Epithelial cell of esophagus (primary cell): ENCODE measurements at regions not wholly inside any gene's neighbourhood (a gene's known extent, or its start where the extent isn't known, plus 50 kb on each side); places are given as distances from the start of the nearest gene placed in this dataset.

Source experiments
- DNase-seq: peaks from one replicate; pipeline ENCODE4 v3.0.0; 2010; ENCODE audit warnings: low read depth
- H3K4me3 ChIP-seq: 2 replicates; pipeline ENCODE4 v1.5.1; 2011; ENCODE audit warnings: mild to moderate bottlenecking, low read length, control low read depth
- TF ChIP-seq, protein P1 (sequence below): IDR thresholded peaks from 2 replicates; pipeline ENCODE4 v1.5.1; 2011; ENCODE audit warnings: low read depth, mild to moderate bottlenecking, low read length, control low read depth, inconsistent platforms; ENCODE audit not compliant: insufficient read depth; ENCODE audit errors: missing control alignments

DNA sequence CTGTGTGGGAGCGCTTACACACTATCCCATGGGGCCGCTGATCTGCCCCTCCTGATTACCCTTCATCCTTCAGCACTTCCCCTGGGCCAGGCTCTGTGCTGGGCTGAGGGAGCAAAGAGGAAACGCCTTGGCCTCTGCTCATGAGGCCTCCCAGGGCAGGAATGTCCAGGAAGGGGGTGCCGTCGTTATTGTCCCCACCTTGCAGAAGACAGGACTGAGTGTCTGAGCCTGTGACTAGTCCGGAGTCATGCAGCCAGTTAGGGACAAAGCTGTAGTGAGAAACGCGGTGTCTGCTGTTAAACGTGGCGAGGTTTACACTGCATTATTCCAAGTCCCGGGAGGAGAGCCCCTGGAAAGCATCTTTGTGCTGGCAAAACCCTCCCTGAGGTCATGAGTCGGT, 160.0 kb downstream of the TRIM29 start:
- no peak for DNase-seq
- TF ChIP-seq, protein P1, sequence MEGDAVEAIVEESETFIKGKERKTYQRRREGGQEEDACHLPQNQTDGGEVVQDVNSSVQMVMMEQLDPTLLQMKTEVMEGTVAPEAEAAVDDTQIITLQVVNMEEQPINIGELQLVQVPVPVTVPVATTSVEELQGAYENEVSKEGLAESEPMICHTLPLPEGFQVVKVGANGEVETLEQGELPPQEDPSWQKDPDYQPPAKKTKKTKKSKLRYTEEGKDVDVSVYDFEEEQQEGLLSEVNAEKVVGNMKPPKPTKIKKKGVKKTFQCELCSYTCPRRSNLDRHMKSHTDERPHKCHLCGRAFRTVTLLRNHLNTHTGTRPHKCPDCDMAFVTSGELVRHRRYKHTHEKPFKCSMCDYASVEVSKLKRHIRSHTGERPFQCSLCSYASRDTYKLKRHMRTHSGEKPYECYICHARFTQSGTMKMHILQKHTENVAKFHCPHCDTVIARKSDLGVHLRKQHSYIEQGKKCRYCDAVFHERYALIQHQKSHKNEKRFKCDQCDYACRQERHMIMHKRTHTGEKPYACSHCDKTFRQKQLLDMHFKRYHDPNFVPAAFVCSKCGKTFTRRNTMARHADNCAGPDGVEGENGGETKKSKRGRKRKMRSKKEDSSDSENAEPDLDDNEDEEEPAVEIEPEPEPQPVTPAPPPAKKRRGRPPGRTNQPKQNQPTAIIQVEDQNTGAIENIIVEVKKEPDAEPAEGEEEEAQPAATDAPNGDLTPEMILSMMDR: no peak

DNA sequence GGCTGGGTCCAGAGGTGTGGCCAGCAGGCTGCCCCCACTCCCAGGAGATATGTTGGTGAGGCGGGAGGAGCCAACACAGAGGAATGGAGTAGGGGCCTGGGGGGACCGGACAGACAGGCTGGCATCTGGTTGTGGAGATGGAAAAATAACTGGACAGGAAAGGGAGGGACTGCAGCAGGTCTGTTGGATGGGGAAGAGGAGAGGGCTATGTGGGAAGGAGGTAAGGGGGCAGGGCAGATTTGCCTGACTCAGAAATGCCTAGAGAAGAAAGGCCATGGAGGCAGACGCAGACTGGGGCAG, 160.4 kb downstream of the TRIM29 start:
- no peak overlapping the region for H3K4me3 ChIP-seq
- TF ChIP-seq, protein P1: no peak
- DNase-seq: no peak

More for the DNA sequence above, 160.0 kb downstream of the TRIM29 start:
- H3K4me3 ChIP-seq: no peak overlapping the region

DNA sequence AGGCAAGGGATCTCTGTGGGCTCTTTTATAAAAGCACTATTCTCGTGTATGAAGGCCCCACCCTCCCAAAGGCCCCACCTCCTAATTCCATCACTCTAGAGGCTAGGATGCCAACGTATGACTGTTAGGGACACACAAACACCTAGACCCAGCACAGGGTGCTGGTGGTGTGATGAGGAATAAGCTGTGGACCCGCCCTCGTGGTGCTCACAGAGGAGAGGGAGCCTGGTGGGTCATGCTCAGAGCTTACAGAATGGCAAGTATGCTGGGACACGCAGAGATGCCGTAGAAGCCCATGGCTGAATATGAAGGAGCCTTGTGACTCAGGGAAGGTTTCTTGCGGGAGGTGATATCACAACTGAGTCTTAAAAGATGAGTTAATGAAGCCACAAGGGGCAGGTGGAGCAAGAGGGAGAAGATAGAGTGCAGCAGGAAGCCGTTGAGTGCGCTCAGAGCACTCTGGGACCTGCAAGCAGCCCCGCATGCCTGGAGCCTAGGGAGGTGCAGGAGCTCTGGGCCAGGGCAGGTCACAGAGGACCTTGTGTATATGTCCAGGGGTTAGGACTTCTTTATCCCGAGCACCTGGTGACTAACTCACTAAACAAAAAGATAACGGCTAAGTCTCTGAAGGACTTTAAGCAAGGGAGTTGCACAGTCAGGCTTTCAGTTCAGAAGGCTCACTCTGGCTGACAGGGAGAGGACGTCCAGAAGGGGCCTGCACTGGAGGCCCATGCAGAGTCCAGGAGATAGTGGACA, 160.9 kb downstream of the TRIM29 start:
- no peak for DNase-seq
- no peak overlapping the region for H3K4me3 ChIP-seq
- TF ChIP-seq, protein P1: no peak

DNA sequence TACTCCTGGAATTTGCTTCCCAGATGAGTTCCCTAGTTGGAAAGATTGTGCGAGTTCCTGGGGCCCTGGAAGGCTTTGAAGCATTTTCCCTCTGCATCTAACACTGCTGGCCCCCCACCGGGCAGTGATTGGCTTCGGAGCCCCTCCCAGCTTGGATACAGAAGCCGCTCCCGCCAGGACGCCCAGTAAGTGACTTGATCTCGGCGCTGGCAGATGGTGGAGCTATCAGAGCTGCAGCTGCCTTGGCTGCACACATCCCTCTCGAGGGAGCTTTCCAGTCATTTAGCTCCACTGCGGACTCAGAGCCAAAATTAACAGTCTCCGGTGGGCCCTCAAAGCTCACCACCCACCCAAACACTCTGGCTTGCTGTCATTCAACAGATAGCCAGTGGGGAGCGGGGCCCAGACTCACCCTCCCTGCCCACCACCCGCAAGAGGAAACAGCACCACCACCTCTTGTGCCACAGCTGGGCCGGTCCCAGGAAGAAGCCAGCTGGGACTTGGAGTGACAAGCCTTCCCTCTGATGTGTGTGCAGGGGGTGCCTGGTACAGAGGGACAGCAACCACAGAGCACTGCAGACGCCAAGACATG, 162.3 kb downstream of the TRIM29 start:
- no peak for DNase-seq
- no peak overlapping the region for H3K4me3 ChIP-seq
- TF ChIP-seq, protein P1: no peak

DNA sequence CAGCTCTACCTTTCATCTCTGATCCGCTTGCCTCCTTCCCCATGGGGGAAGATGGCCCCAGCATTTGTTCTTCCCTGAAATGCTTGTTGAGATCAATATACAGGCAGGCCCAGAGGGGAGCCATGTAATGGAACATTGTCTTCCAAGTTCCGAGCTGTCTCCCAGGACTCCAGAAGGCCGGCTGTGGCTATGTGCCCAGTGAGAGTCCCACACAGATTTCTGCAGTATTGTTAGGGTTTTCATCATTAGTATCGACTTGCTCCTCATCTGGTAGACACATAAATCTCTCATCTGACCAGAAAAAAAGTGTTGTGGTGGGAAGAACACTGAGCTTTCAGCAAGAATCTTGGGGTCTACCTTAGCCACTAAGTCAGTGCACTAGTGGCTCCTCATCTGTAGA, 163.4 kb downstream of the TRIM29 start:
- H3K4me3 ChIP-seq: no peak overlapping the region
- TF ChIP-seq, protein P1: no peak
- no peak for DNase-seq

DNA sequence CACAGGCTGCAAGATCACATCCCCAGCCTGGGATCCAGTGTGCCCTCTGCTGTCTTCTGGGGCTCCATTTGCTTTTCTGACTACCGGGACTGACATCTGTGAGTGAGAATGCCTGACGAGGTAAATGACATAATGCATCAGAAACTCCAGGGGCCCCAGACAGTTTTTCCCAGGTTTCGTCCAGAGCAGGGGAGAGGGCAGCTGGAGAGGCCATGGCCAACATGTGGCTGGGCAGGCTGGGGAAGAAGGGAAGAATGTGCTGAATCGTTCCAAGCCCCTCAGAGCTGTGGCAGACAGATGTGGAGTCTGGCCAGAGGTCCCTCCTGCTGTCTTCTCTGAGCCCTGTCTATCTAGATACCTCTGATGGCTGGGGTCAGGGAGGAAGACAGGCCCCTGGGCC, 163.9 kb downstream of the TRIM29 start:
- TF ChIP-seq, protein P1: no peak
- no peak overlapping the region for H3K4me3 ChIP-seq
- no peak for DNase-seq

DNA sequence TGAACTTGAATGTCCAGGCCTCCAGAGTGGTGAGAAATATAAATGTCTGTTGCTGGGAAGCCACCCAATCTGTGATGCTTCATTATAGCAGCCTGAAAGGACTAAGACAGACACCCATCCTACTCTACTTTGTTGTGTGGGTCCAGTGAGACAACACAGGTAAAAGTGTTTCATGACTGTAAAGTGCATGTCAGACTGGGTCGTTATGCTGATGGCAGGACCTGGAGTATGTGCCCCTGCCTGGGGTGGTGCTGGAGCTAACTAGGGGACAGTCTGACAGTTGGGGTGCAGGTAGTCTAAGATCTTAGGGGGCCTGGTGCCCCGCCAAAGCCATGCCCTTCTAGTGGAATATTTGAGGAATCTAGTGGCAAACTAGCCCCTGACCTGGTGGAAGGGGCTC, 165.6 kb downstream of the TRIM29 start:
- no peak overlapping the region for H3K4me3 ChIP-seq
- DNase-seq: no peak
- TF ChIP-seq, protein P1: no peak
